NOMO-1 treated with DMSO at 0.1 percent for 48 hours (cell line): ENCODE measurements at regions not wholly inside any gene's neighbourhood (a gene's known extent, or its start where the extent isn't known, plus 50 kb on each side); places are given as distances from the start of the nearest gene placed in this dataset.

ENCODE experiments used
- DNase-seq: peaks from one replicate; lab custom pipeline; 2025; ENCODE audit not compliant: unreplicated experiment; lab: John Stamatoyannopoulos, UW

- DNase-seq: peak; percentile 24
These were observed 445.1 kb upstream of the TRIB2 start for GRCh38 chr2:12271589-12271984.

GRCh38 chr2:12273111-12273510 is 443.6 kb upstream of the TRIB2 start:
- DNase-seq: no peak

- DNase-seq: no peak
These were observed 442.1 kb upstream of the TRIB2 start for GRCh38 chr2:12274591-12274990.

- DNase-seq: no peak
These were observed 439.3 kb upstream of the TRIB2 start for GRCh38 chr2:12277241-12278034.

GRCh38 chr2:12278217-12278750 is 438.5 kb upstream of the TRIB2 start:
- DNase-seq: no peak

GRCh38 chr2:12282780-12283695 is 433.7 kb upstream of the TRIB2 start:
- DNase-seq: no peak

GRCh38 chr2:12284037-12284436 is 432.7 kb upstream of the TRIB2 start:
- no peak for DNase-seq

- no peak for DNase-seq
These were observed 432.2 kb upstream of the TRIB2 start for GRCh38 chr2:12284487-12284886.

GRCh38 chr2:12286347-12286746 is 430.4 kb upstream of the TRIB2 start:
- DNase-seq: no peak

GRCh38 chr2:12287220-12287751 is 429.4 kb upstream of the TRIB2 start:
- no peak for DNase-seq

GRCh38 chr2:12288048-12288447 is 428.7 kb upstream of the TRIB2 start:
- no peak for DNase-seq

- DNase-seq: no peak
These were observed 427.5 kb upstream of the TRIB2 start for GRCh38 chr2:12289120-12289802.

GRCh38 chr2:12291303-12291702 is 425.4 kb upstream of the TRIB2 start:
- no peak for DNase-seq

GRCh38 chr2:12293874-12294273 is 422.9 kb upstream of the TRIB2 start:
- DNase-seq: no peak

- DNase-seq: no peak
These were observed 420.7 kb upstream of the TRIB2 start for GRCh38 chr2:12295856-12296519.

GRCh38 chr2:12296915-12297314 is 419.8 kb upstream of the TRIB2 start:
- no peak for DNase-seq

GRCh38 chr2:12298352-12298751 is 418.4 kb upstream of the TRIB2 start:
- DNase-seq: no peak

- DNase-seq: no peak
These were observed 417.3 kb upstream of the TRIB2 start for GRCh38 chr2:12299431-12299830.

- no peak for DNase-seq
These were observed 416.6 kb upstream of the TRIB2 start for GRCh38 chr2:12300019-12300602.

GRCh38 chr2:12300927-12301326 is 415.8 kb upstream of the TRIB2 start:
- no peak for DNase-seq
